GM21825 (cell line): ENCODE measurements at regions not wholly inside any gene's neighbourhood (a gene's known extent, or its start where the extent isn't known, plus 50 kb on each side); places are given as distances from the start of the nearest gene placed in this dataset.
"Not testable (repeated sequence)": the region's sequence is repeated elsewhere in the genome, so short reads cannot be mapped to it uniquely, and the experiment has no call there.

Source experiments
- ATAC-seq: cut with Tn5 transposase; IDR thresholded peaks from one replicate; pipeline ENCODE4 v1.9.1; 2021; ENCODE audit warnings: mild to moderate bottlenecking, moderate library complexity; ENCODE audit not compliant: unreplicated experiment

DNA sequence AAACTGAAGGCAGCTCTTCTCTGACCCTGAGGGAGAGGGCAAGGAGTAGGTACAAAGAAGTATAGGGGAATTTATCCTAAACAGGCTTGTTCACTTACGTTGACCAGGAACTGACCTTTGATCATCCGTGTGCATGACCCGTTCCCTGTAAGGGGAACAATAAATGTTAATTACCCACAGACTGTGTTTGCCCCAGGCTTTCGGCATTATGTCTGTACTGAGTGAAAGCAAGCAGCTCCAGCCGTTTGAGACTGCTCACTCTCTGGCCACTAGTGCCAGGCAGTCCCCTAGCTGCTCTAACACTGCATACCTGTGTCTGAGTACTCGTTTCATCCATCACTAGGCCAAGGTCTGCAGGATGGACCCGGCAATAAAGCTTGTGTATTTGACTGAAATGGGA is 1365.3 kb downstream of the NCAM2 start:
- ATAC-seq, result no peak

DNA sequence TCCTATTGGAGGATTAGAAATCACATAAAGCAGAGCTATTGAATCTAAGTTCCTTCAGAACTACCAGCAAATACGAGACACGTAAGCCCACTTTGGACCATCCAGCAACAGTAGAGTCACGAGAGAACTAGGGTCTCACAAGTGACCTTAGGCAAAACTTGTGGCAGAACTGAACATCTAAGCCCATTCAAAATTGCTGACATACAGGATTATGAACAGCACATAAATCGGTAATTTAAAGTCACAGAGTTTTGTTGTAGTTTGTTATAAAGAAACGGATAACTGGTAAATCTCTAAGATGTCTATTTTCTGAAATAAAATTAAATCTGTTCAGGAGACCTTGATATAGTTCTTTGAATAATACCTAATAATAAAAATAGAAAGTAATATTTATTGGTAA is 1366.0 kb downstream of the NCAM2 start:
- no peak for ATAC-seq

GRCh38 chr21:22374218-22374969 is 1376.2 kb downstream of the NCAM2 start:
- ATAC-seq, result no peak

DNA sequence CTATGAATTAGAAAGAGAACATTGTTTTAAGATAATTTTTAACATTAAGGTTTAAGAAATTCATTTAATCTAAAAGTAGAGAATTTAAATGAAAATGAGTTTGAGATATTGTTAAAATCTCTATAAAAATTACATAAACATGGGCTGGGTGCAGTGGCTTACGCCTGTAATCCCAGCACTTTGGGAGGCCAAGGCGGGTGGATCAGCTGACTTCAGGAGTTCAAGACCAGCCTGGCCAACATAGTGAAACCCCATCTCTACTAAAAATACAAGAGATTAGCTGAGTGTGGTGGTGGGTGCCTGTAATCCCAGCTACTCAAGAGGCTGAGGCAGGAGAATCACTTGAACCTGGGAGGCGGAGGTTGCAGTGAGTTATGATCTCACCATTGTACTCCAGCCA is 1379.6 kb downstream of the NCAM2 start:
- not testable (repeated sequence) for ATAC-seq

- no peak for ATAC-seq
Observed at GRCh38 chr21:22393324-22393723, 1395.1 kb downstream of the NCAM2 start.

GRCh38 chr21:22395965-22396364 is 1397.8 kb downstream of the NCAM2 start:
- no peak for ATAC-seq

DNA sequence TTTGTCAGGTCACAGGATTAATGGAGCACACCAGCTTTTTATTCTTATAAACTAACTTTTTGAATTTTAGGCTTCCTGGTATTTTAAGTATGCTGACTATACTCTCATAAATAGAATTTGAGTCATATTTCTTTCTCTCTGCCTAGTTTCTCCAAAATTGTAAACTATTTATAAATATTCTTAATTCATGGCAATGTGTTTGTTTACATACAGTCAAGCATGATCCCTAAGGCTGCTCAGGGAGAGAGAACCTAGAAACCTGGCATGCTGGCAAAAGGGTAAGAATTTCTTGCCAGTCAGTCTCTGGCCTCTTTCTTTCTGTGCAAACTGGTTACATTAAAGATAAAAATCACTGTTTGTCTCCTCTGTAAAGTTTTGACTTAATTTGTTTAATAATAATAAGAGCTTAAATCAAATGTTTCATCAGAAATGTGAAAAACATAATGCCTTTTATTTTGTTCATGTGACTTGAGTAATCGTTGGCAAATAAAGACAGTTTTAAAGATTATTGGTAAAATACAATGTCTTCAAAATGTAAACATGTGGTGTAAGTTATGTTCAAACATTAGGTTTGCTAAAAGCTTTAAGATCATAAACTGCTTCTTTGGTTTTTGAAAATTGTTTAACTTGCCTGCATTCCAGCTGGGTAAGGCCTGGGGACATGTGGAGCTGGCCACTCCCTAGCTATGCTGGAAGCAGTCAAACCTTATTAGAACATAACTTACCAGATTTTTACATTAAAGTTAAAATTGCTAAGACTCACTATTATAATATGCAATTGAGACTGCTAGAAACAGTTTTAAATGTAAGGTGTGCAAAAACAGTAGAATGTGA is 1401.7 kb downstream of the NCAM2 start:
- ATAC-seq, result no peak

- ATAC-seq, result no peak
Observed at GRCh38 chr21:22409571-22409970, 1411.4 kb downstream of the NCAM2 start.

GRCh38 chr21:22416555-22416954 is 1418.3 kb downstream of the NCAM2 start:
- ATAC-seq, result no peak

- ATAC-seq, result no peak
Observed at GRCh38 chr21:22421416-22422180, 1423.4 kb downstream of the NCAM2 start.

DNA sequence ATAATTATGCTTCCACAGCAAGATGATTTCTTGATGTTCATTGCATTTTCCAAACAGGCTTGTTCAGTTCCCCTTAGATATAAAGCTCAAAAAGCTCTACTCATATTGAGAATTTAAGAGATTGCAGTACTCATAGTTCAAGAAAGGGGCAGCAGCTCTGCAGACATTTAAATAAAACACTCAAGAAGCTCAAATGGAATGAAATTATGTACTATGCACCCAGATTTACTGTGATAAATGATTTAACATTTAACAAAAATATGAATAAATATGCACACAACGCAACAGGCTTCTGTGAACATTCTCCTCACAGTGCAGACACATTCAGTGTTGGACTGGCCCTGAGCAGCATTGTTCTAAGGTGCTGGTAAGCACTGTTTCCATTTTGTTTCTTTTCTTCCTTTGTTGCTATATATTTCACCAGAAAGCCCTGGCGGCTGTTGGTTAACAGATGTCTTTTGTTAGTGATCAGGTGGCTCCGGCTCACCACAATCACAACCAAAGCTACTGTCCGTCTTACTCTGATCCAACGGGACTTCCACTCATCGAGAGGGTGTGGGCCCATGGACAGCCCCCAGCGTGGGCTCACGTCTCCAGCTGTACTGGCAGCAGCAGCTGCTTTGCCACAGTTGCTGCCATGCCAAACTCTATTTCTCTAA is 1440.3 kb downstream of the NCAM2 start:
- ATAC-seq, result no peak

DNA sequence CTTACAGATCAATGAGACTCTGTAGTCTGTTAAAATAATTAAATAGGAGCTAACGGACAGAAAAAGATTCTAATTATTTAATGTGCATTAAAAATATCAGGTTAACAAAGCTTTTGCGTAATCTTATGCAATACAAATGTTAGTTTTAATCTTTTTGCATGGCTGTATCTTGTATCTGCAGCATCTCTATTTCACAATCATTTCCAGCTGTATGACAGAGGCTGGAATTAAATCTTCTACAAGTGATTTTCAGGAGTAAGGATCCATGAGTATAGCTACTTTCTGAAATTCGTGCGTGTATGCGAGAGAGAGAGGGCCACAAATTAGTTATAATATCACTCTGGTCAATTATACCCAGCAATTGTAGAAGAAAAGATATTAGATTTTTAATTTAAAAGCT is 1446.8 kb downstream of the NCAM2 start:
- no peak for ATAC-seq

DNA sequence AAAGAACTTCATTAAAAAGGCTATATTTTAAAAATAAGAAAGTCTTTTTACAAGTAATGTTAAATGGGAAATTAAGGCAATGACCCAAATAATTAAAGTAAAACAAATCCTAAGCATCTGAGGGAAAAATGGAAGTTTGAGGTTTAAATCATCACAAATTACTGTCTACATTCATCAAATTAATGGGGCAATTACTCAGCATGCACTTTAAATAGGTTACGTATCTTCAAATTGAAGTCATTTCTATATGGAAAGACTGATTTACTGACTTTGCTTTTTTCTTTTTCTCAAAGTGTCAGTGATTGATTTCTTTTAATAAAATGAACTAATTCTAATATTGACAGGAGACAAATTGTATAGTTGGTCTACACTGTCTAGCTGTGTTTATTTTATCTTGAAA is 1452.3 kb downstream of the NCAM2 start:
- no peak for ATAC-seq

DNA sequence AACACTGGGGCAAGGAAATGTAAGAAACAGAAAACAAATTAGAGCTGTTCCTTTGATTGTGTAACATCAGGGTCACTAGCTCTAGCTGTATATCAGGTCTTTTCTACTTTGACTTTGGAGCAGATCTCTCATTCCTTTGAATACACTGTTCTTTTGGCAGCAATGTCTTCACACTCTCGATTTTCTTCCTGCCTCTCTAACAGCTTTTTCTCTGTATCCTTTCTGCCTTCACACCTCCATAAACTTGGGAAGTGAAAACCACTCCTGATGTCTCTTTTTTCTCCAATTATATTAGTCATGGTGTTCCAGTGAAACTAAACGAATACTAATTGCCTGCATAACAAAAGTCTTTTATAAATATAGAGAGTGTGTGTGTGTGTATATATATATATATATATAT is 1458.0 kb downstream of the NCAM2 start:
- ATAC-seq, result no peak

GRCh38 chr21:22468893-22469292 is 1470.7 kb downstream of the NCAM2 start:
- ATAC-seq, result no peak

DNA sequence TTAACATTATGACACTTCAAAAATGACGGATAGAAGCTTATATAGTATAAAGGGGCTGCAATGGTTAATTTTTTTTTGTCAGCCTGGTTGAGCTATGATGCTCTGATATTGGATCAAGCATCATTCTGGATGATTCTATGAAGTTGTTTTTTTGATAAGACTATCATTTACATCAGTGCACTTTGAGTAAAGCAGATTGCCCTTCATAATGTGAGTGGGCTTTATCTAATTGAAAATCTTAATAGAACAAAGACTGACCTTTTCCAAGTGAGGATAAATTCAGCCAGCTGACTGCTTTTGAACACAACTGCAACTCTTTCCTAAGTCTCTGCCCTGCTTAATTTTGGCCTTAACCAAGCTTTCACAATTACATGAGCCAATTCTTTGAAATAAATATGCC is 1476.2 kb downstream of the NCAM2 start:
- ATAC-seq, result no peak

DNA sequence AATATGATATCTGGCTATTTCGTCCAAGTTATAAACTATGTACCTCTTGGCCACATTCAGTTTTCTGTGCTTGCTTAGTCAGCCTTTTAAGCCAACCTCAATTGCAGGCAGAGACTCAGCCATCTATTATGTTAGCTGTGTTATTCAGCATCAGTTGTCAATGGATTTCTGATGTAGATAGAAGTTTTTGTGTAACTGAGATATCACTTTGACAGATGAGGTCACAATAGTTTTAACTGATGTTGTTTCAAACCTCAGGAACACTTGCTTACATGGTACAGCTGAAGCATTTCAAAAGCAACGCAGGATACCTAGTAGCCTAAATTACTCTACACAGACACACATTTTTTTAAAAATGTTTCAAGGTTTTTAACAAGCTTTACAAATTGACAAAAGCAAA is 1478.0 kb downstream of the NCAM2 start:
- ATAC-seq, result no peak

DNA sequence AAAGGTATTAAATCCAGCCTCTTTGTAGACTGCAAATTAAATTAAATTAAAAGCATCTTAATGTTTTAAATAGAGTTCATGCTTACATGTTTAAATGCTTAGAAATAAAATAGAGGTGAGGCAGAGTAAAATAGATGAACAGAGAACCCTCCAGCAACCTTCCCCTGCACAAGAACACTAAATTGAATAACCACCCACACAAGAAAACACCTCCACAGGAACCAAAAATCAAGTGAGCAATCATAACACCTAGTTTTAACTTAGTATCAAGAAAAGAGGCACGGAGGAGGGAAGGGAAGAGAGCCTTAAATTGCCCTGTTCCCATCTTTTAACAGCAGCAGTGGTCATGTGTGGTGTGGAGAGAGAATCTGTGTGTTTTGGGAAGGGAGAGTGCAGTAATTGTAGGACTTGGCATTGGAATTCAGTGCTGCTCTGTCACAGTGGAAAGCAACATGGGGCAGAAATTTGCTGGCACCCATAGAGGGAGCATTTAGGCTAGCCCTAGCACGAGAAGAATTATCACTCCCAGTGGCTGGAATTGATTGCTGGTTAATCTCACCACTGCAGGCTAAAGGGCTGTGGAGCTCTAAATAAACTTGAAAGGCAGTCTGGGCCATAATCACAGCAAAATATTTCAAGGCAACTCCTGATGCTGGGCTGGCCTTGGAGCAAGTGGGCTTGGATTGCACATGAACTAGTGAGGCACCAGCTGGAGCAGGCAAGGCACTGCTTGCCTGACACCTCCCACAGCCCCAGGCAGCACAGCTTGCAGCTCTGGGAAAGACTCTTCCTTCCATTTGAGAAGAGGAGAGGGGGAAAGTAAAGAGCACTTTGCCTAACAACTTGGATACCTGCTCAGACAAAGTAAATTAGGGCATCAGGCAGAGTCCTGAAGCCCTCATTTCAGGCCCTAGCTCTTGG is 1478.8 kb downstream of the NCAM2 start:
- no peak for ATAC-seq

GRCh38 chr21:22490049-22490448 is 1491.8 kb downstream of the NCAM2 start:
- no peak for ATAC-seq

- no peak for ATAC-seq
Observed at GRCh38 chr21:22516230-22516629, 1518.0 kb downstream of the NCAM2 start.
